ENCODE measurements at regions not wholly inside any gene's neighbourhood (a gene's known extent, or its start where the extent isn't known, plus 50 kb on each side); places are given as distances from the start of the nearest gene placed in this dataset.

DNA sequence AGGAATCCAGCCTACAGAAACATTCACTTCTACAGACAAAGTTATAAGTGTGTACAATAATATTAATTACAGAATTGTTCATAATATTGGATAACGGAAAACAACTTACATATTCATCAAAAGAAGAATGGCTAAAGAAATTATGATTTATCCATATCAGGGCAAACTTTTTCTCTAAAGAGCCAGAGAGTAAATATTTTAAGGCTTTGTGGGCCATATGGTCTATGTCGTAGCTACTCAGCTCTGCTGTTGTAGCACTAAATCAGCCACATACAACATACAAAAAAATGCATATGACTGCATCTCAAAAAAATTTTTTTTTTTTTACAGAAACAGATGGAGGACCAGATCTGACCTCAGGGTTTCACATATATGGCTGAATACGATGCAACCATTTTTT, 96.7 kb upstream of the GALNT18 start (continued):
- no peak for TF ChIP-seq ZFYVE20 (CRISPR knock-in tag; IDR thresholded peaks at IDR 0.05; ENCODE audit: borderline replicate concordance, low read depth)
- TF ChIP-seq, protein P1, sequence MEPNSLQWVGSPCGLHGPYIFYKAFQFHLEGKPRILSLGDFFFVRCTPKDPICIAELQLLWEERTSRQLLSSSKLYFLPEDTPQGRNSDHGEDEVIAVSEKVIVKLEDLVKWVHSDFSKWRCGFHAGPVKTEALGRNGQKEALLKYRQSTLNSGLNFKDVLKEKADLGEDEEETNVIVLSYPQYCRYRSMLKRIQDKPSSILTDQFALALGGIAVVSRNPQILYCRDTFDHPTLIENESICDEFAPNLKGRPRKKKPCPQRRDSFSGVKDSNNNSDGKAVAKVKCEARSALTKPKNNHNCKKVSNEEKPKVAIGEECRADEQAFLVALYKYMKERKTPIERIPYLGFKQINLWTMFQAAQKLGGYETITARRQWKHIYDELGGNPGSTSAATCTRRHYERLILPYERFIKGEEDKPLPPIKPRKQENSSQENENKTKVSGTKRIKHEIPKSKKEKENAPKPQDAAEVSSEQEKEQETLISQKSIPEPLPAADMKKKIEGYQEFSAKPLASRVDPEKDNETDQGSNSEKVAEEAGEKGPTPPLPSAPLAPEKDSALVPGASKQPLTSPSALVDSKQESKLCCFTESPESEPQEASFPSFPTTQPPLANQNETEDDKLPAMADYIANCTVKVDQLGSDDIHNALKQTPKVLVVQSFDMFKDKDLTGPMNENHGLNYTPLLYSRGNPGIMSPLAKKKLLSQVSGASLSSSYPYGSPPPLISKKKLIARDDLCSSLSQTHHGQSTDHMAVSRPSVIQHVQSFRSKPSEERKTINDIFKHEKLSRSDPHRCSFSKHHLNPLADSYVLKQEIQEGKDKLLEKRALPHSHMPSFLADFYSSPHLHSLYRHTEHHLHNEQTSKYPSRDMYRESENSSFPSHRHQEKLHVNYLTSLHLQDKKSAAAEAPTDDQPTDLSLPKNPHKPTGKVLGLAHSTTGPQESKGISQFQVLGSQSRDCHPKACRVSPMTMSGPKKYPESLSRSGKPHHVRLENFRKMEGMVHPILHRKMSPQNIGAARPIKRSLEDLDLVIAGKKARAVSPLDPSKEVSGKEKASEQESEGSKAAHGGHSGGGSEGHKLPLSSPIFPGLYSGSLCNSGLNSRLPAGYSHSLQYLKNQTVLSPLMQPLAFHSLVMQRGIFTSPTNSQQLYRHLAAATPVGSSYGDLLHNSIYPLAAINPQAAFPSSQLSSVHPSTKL (CRISPR knock-in tag; IDR thresholded peaks at IDR 0.05), result no peak

DNA sequence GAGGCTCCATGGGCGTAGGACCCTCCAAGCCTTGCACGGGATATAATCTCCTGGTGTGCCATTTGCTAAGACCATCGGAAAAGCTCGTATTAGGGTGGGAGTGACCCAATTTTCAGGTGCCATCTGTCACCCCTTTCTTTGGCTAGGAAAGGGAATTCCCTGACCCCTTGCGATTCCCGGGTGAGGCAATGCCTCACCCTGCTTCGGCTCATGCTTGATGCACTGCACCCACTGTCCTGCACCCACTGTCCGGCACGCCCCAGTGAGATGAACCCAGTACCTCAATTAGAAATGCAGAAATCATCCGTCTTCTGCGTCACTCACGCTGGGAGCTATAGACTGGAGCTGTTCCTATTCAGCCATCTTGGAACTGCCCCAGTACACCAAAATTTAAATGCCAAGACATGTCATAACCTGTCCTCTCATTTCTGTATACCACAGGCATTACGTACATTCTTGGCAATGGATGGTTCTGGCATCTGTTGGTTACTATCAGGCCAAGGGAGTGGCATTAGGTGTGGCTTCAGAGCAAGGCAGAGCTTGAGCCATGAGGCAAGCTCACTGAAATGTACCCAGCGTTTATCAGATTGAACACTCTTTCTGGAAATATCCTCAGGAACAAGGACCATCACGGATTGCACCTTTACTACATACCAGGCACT, 95.4 kb upstream of the GALNT18 start:
- no peak for FAIRE-seq
- intact Hi-C loops (cut with micrococcal nuclease; ENCODE audit: unreplicated experiment), result no loop called here
- TF ChIP-seq GLI4 (CRISPR knock-in tag; IDR thresholded peaks at IDR 0.05; ENCODE audit: borderline replicate concordance) (no peak), JUNB (CRISPR knock-in tag; IDR thresholded peaks at IDR 0.05; ENCODE audit: borderline replicate concordance) (no peak), NCOA5 (CRISPR knock-in tag; IDR thresholded peaks at IDR 0.05) (no peak), SRSF9 (IDR thresholded peaks at IDR 0.05; ENCODE audit: borderline replicate concordance, insufficient read depth, low read depth, low read length, poor library complexity, severe bottlenecking) (no peak), NR2F2 (IDR thresholded peaks at IDR 0.05; ENCODE audit: borderline replicate concordance, low read depth) (no peak), GTF2F1 (IDR thresholded peaks at IDR 0.05; ENCODE audit: low read length) (no peak), SATB2 (CRISPR knock-in tag; IDR thresholded peaks at IDR 0.05) (no peak), NR2F1 (CRISPR knock-in tag; IDR thresholded peaks at IDR 0.05) (no peak), ZNF670 (CRISPR knock-in tag; IDR thresholded peaks at IDR 0.05; ENCODE audit: borderline replicate concordance) (no peak), ZNF775 (CRISPR knock-in tag; IDR thresholded peaks at IDR 0.05; ENCODE audit: borderline replicate concordance) (no peak)
- TF ChIP-seq, protein P2, sequence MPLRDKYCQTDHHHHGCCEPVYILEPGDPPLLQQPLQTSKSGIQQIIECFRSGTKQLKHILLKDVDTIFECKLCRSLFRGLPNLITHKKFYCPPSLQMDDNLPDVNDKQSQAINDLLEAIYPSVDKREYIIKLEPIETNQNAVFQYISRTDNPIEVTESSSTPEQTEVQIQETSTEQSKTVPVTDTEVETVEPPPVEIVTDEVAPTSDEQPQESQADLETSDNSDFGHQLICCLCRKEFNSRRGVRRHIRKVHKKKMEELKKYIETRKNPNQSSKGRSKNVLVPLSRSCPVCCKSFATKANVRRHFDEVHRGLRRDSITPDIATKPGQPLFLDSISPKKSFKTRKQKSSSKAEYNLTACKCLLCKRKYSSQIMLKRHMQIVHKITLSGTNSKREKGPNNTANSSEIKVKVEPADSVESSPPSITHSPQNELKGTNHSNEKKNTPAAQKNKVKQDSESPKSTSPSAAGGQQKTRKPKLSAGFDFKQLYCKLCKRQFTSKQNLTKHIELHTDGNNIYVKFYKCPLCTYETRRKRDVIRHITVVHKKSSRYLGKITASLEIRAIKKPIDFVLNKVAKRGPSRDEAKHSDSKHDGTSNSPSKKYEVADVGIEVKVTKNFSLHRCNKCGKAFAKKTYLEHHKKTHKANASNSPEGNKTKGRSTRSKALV (CRISPR knock-in tag; IDR thresholded peaks at IDR 0.05), result no peak
- TF ChIP-seq, protein P3, sequence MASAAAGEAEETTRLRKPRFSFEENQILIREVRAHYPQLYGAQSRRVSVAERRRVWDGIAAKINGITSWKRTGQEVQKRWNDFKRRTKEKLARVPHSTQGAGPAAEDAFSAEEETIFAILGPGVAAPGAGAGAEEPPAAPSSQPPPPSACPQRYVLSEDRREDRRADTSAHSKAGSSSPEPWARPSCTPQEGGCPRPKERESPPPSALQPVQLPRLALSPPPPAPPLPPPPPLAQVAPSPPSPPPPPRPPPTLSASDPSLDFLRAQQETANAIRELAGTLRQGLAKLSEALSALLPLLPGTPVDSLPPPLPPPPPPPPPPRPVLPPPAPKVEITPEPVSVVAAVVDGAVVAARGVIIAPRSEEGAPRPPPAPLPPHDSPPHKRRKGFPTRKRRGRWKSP (CRISPR knock-in tag; IDR thresholded peaks at IDR 0.05), result no peak
- TF ChIP-seq, protein P4, sequence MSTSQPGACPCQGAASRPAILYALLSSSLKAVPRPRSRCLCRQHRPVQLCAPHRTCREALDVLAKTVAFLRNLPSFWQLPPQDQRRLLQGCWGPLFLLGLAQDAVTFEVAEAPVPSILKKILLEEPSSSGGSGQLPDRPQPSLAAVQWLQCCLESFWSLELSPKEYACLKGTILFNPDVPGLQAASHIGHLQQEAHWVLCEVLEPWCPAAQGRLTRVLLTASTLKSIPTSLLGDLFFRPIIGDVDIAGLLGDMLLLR (CRISPR knock-in tag; IDR thresholded peaks at IDR 0.05), result no peak

More for the DNA sequence above, 95.4 kb upstream of the GALNT18 start:
- ChIA-PET CTCF (ENCODE audit: low intra/inter-chr PET ratio, low total read pairs) (no interaction called here), POLR2A (no interaction called here)
- H3K9ac ChIP-seq (ENCODE audit: insufficient read depth, low read depth, low read length), result no peak overlapping the region
- H3K36me3 ChIP-seq (replicated peaks in 1 of 2; ENCODE audit: control insufficient read depth in 1 of 2, insufficient read depth in 2 of 2, low read length in 2 of 2), result no peaks in the 10 kb centered on the region
- H3K4me3 ChIP-seq (replicated peaks in 1 of 3; ENCODE audit: insufficient read depth in 1 of 3, low read depth in 2 of 3, low read length in 3 of 3), result no peak overlapping the region
- no peaks in the 10 kb centered on the region for H3K4me1 ChIP-seq (ENCODE audit: insufficient read depth, low read length)
- no peak for ATAC-seq
- H3K9me3 ChIP-seq (ENCODE audit: low read length), result peaks cover 11% of the 10 kb centered on the region; the same call in 1 of the 2 replicates
- DNase-seq (ENCODE audit: low spot score), result no peak
- no peaks in the 10 kb centered on the region for H3K79me2 ChIP-seq (ENCODE audit: insufficient read depth, low read length)
- BruUV-seq (replicated peaks), result no TSS peak
- H4K20me1 ChIP-seq (ENCODE audit: insufficient read depth, low read length), result no peaks in the 10 kb centered on the region
- no peak overlapping the region for H3K4me2 ChIP-seq (ENCODE audit: low read depth, low read length)
- no peak overlapping the region for H3K27ac ChIP-seq (ENCODE audit: extremely low read length, insufficient read depth, low read length)
- in situ Hi-C loops (cut with HindIII; ENCODE audit: extremely low pct_ligation_motif_present, low pct_unique_long_range_greater_than_20kb), result no loop called here
- 55% methylated on average over 10 of the region's 15 CpGs for WGBS (ENCODE audit: low lambda C conversion rate)
- no peak overlapping the region for H2AFZ ChIP-seq (ENCODE audit: low read length)
- H3K27me3 ChIP-seq (ENCODE audit: control insufficient read depth in 1 of 2, insufficient read depth in 2 of 2, low read length in 2 of 2), result no peaks in the 10 kb centered on the region
